B cell (primary cell): ENCODE measurements at regions not wholly inside any gene's neighbourhood (a gene's known extent, or its start where the extent isn't known, plus 50 kb on each side); places are given as distances from the start of the nearest gene placed in this dataset.

ENCODE experiments used
- CTCF ChIP-seq: fragments of 200-600 bp; IDR thresholded peaks from one replicate; pipeline ENCODE4 v1.8.0; 2022; ENCODE audit warnings: antibody characterized with exemption, mild to moderate bottlenecking
- EZH2 ChIP-seq: IDR thresholded peaks from 2 replicates; pipeline ENCODE4 v1.6.1; 2012; ENCODE audit warnings: borderline replicate concordance, low read depth, mild to moderate bottlenecking, moderate library complexity, low read length; ENCODE audit not compliant: insufficient read depth, poor library complexity, severe bottlenecking

- TF ChIP-seq CTCF (no peak), EZH2 (no peak)
These were observed 623.1 kb downstream of the BNC2 start for GRCh38 chr9:16247188-16247875.
